Kidney (tissue), 13 donors: ENCODE measurements at regions not wholly inside any gene's neighbourhood (a gene's known extent, or its start where the extent isn't known, plus 50 kb on each side); places are given as distances from the start of the nearest gene placed in this dataset.

Source experiments
- DNase-seq, 5 donors: peaks; one replicate each; pipeline ENCODE4 v3.0.0-alpha.2; 2013 to 2020
- FAIRE-seq: peaks from 2 replicates; lab custom pipeline; 2012; peaks lifted over from hg19 to GRCh38; lab: Jason Lieb, UNC
- H3K27ac ChIP-seq, 2 donors: one replicate each; pipeline ENCODE4 v1.7.0; 2013; ENCODE audit warnings: low read depth in 2 of 2, low read length in 2 of 2, inconsistent platforms in 1 of 2
- H3K27me3 ChIP-seq: one replicate; pipeline ENCODE4 v1.7.1; 2013; ENCODE audit warnings: low read length, inconsistent platforms; ENCODE audit not compliant: control insufficient read depth, insufficient read depth
- H3K36me3 ChIP-seq, 3 donors: one replicate each; pipeline versions ENCODE4 v1.7.0 to v1.7.1; 2013; ENCODE audit warnings: low read length in 3 of 3, control low read depth in 1 of 3, inconsistent platforms in 1 of 3; ENCODE audit not compliant: insufficient read depth in 3 of 3, control insufficient read depth in 2 of 3
- H3K4me1 ChIP-seq, 3 donors: one replicate each; pipeline versions ENCODE4 v1.7.0 to v1.7.1; 2013; ENCODE audit warnings: low read length in 3 of 3, inconsistent platforms in 1 of 3, low read depth in 1 of 3; ENCODE audit not compliant: control insufficient read depth in 2 of 3, insufficient read depth in 2 of 3
- H3K4me3 ChIP-seq, 3 donors: one replicate each; pipeline versions ENCODE4 v1.7.0 to v1.8.1; 2013; ENCODE audit warnings: low read length in 3 of 3, control low read depth in 1 of 3, inconsistent platforms in 1 of 3
- H3K9ac ChIP-seq, 3 donors: one replicate each; pipeline versions ENCODE4 v1.7.0 to v1.7.1; 2013; ENCODE audit warnings: low read length in 3 of 3, control low read depth in 1 of 3, inconsistent platforms in 1 of 3
- H3K9me3 ChIP-seq, 3 donors: one replicate each; pipeline versions ENCODE4 v1.7.0 to v1.7.1; 2013; ENCODE audit warnings: low read length in 3 of 3, control low read depth in 1 of 3, inconsistent platforms in 1 of 3; ENCODE audit not compliant: control insufficient read depth in 2 of 3, insufficient read depth in 1 of 3
- intact Hi-C: fragments of 100-400 bp; cut with DNase I; formaldehyde crosslinking; loops from one replicate; pipeline ENCODE4 v1.11.1; 2022
- TF ChIP-seq, protein P1 (sequence below): IDR thresholded peaks from 3 replicates; pipeline ENCODE4 v1.5.1; 2012; ENCODE audit warnings: mild to moderate bottlenecking, moderate library complexity, borderline replicate concordance; ENCODE audit not compliant: insufficient read depth; ENCODE audit errors: extremely low read depth
- donor health status: control.
- donor health status: control.
- donor health status: control.
- donor health status: control.
- donor health status: control.
- donor health status: DM: yes; HTN: yes; CAD: no.
- donor health status: Normal renal cell carcinoma (clear cell type).

DNA sequence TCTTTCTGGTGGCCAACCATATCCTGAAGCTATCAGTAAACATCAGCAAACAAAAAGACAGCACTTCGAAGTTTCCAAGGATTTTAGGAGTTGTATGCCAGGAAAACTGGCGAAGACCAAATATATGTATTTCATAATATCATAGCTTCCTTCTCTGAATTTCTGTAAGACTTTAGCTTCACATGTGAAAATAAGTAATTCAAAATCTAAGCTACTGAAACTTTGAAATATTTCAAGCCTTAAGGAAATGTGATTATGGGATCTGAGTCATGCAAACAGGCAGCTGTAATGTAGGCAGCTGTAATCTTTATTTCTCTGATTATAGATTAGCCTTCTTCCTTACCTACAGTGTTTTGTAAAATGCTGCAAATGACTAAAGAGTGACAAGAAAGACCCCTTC, 70.7 kb upstream of the ANKRD10 start:
- DNase-seq (no peak), FAIRE-seq (no peak)
- Histone ChIP-seq H3K4me1 (no peaks in the 10 kb centered on the region), H3K36me3 (no peaks in the 10 kb centered on the region), H3K27me3 (no peaks in the 10 kb centered on the region), H3K4me3 (no peak overlapping the region), H3K9me3 (no peaks in the 10 kb centered on the region), H3K27ac (no peak overlapping the region), H3K9ac (no peak overlapping the region)
- TF ChIP-seq, protein P1, sequence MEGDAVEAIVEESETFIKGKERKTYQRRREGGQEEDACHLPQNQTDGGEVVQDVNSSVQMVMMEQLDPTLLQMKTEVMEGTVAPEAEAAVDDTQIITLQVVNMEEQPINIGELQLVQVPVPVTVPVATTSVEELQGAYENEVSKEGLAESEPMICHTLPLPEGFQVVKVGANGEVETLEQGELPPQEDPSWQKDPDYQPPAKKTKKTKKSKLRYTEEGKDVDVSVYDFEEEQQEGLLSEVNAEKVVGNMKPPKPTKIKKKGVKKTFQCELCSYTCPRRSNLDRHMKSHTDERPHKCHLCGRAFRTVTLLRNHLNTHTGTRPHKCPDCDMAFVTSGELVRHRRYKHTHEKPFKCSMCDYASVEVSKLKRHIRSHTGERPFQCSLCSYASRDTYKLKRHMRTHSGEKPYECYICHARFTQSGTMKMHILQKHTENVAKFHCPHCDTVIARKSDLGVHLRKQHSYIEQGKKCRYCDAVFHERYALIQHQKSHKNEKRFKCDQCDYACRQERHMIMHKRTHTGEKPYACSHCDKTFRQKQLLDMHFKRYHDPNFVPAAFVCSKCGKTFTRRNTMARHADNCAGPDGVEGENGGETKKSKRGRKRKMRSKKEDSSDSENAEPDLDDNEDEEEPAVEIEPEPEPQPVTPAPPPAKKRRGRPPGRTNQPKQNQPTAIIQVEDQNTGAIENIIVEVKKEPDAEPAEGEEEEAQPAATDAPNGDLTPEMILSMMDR: no peak
- intact Hi-C loops: no loop called here

DNA sequence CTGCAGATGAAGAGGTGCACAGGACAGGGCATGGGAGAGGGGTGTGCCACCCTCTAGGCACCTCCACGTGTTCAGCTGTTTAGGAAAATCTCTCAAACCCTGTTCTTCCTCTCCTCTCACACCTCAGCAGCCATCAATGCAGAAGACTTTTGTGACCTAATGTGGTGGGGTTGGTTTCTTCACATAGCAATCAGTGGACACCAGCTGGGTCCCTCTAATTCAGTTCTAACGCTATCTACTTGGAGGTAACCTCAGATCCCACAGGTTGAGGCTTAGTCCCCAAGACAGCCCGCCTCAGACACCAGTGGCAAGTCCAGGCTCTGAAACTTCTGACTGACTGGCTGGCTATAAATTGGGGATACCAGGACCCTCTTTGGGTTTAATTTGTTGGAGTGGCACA, 69.9 kb upstream of the ANKRD10 start:
- Histone ChIP-seq H3K9ac (no peak overlapping the region), H3K4me3 (no peak overlapping the region)

DNA sequence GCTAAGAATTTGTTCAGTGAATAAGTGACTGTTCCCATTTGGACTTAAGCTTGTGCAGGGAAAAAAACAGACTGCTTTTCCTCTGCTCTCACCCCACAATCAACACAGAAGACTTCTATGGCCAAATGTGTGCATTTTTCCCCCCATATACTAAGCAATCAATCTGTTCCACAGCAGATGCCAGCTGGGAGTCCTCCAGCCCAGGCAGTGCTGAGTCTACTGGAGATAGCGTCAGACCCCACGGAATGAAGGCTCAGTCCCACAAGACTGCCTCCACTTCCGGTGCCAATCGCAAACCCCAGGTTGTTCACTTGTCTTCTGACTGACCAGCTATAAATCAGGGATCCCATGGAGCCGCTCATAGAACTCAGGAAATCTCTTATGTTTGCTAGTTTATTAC, 69.5 kb upstream of the ANKRD10 start:
- Histone ChIP-seq H3K4me3 (no peak overlapping the region), H3K27ac (no peak overlapping the region), H3K27me3 (no peaks in the 10 kb centered on the region), H3K9me3 (no peaks in the 10 kb centered on the region), H3K4me1 (no peaks in the 10 kb centered on the region), H3K36me3 (no peaks in the 10 kb centered on the region), H3K9ac (no peak overlapping the region)
- TF ChIP-seq, protein P1: no peak
- DNase-seq (peak in 3 of 5 donors; percentile 12 to 17 (median 15)), FAIRE-seq (no peak)
- intact Hi-C loops: no loop called here

More for the DNA sequence above, 69.9 kb upstream of the ANKRD10 start:
- Histone ChIP-seq H3K4me1 (no peaks in the 10 kb centered on the region), H3K36me3 (no peaks in the 10 kb centered on the region), H3K27ac (no peak overlapping the region), H3K27me3 (no peaks in the 10 kb centered on the region), H3K9me3 (no peaks in the 10 kb centered on the region)
- TF ChIP-seq, protein P1: no peak
- no peak for FAIRE-seq
- intact Hi-C loops: no loop called here
- no peak for DNase-seq

DNA sequence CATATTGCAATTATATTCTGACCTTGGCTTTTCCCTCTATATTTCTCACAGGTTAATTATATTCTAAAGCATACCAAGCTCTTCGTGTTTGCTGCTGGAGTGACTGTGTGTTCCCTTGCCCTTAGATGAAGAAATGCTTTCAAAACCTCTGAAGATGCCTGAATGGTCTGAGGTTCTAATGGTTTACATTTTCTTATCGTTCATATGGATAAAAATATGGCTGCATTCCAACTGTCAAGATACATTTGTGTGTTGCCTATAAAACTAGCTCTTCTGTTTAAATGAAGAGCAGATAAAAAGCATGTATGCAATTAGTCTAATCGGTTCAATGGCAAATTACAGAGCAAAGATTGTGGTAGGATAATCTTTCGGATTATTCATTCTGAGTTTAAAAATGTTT, 68.4 kb upstream of the ANKRD10 start:
- no peak overlapping the region for H3K9ac ChIP-seq
- no peak for FAIRE-seq
- H3K27me3 ChIP-seq: no peaks in the 10 kb centered on the region
- no peak for DNase-seq
- no peak overlapping the region for H3K4me3 ChIP-seq
- no peaks in the 10 kb centered on the region for H3K4me1 ChIP-seq
- H3K9me3 ChIP-seq: no peaks in the 10 kb centered on the region
- no peak overlapping the region for H3K27ac ChIP-seq
- no peaks in the 10 kb centered on the region for H3K36me3 ChIP-seq
- intact Hi-C loops: no loop called here
- TF ChIP-seq, protein P1: no peak
